ENCODE measurements at regions not wholly inside any gene's neighbourhood (a gene's known extent, or its start where the extent isn't known, plus 50 kb on each side); places are given as distances from the start of the nearest gene placed in this dataset.
"Not testable (repeated sequence)": the region's sequence is repeated elsewhere in the genome, so short reads cannot be mapped to it uniquely, and the experiment has no call there.

DNA sequence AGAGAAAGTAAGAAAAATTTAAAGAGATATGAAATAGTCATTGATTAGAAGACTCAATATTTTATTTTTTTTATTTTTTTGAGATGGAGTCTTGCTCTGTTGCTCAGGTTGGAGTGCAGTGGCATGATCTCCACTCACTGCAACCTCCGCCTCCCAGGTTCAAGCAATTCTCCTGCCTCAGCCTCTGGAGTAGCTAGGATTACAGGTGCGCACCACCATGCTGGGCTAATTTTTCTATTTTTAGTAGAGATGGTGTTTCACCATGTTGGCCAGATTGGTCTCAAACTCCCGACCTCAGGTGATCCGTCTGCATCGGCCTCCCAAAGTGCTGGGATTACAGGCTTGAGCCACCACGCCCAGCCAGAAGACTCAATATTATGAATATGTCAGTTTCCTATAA is 672.6 kb downstream of the UQCRFS1 start:
- DNase-seq (ENCODE audit: low read depth) = not testable (repeated sequence)

DNA sequence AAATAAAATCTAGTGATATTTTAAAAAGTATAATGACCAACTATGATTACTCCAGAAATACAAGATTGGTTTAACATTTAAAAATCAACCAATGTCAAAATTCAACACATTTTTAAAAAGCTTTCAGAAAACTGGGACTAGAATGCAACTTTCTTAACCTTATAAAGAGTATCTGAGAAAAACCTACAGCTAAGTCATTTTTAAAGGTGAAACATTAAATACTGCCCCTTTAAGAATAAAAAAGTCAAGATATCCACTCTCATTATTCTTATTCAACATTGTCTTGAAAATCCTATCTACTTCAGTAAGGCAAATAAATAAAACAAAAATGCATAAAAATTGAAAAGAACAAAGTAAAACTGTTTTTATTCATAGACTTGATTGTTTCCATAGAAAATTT is 673.2 kb downstream of the UQCRFS1 start:
- no peak for DNase-seq (ENCODE audit: low read depth)

DNA sequence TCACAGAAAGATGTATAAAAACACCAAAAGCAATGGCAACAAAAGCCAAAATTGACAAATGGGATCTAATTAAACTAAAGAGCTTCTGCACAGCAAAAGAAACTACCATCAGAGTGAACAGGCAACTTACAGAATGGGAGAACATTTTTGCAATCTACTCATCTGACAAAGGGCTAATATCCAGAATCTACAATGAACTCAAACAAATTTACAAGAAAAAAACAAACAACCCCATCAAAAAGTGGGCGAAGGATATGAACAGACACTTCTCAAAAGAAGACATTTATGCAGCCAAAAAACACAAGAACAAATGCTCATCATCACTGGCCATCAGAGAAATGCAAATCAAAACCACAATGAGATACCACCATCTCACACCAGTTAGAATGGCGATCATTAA is 674.4 kb downstream of the UQCRFS1 start:
- DNase-seq (ENCODE audit: low read depth) = not testable (repeated sequence)

DNA sequence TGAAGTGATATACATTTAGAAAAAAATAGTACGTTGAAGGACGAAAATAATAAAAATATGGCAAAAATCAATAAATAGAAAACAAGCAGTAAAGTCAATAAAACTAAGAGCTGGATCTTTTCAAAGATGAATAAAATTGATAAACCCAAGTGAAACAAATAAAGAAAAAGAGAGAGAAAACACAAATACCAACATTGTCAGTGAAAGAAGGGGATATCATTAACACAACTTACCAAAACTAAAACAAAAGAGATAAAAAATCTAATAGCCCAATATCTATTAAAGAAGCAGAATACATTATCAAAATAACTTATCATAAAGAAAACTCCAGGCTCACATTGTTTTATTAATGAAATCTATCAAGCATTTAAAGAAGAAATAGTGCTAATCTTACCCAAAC is 675.1 kb downstream of the UQCRFS1 start:
- no peak for DNase-seq (ENCODE audit: low read depth)

DNA sequence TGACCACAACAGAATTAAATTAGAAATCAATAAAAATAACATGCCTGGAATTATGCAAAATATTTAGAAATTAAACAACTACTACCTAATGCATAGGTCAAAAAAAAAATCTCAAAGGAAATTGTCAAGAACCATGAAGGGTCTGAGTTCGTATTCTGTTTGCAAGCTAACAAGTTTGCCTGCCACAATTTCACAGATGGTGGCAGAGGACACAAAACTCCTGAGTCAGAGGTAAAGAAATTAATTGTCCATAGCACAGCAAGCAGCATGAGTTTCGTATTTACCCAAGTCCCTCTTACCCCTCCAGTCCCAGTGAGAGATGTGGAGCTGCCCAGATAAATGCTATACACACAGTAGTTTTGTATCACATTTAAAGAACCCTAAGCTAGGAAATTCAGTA is 675.9 kb downstream of the UQCRFS1 start:
- no peak for DNase-seq (ENCODE audit: low read depth)

DNA sequence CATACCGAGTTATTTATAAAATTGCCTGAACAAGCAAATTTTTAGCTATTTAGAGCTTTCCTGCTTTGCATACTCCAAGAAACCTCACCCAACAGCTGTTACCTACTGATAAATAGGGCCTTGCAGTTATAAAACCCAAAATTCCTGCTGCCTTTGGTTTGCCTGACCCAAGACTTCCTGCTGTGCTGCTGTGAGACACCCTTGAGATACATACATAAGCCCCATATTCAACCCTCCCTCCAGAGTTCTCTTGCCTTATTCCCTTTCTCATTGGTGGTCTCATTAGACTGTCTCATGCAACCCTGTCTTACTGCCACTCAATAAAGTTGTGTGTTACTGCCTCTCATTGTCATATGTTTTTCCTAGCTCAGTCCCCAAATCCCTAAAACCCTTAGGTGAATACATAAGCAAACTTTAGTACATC is 677.6 kb downstream of the UQCRFS1 start:
- DNase-seq (ENCODE audit: low read depth) = no peak

DNA sequence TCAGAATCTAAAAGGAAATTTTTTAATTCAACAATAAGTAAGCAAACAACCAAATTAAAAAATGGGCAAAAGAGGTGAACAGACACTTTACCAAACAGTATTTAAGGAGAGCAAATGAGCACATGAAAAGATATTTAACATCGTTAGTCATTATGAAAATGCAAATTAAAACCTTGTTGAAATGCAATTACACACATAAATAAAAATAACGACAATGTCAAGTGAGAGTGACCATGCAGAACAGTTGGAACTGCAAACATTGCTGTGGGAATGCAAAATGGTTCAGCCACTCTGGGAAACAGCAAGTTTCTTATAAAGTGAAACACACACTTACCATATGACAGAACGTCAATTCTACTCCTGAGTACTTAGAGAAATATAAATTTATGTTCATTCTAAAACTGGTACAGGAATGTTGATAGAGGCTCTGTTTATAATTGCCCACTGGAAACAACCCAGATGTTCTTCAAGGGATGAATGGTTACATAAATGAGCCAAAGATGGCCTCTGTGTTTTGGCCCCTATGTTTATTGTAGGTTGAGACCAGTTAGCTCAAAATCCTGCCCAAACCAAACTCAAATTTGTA is 678.1 kb downstream of the UQCRFS1 start:
- DNase-seq (ENCODE audit: low read depth) = no peak

DNA sequence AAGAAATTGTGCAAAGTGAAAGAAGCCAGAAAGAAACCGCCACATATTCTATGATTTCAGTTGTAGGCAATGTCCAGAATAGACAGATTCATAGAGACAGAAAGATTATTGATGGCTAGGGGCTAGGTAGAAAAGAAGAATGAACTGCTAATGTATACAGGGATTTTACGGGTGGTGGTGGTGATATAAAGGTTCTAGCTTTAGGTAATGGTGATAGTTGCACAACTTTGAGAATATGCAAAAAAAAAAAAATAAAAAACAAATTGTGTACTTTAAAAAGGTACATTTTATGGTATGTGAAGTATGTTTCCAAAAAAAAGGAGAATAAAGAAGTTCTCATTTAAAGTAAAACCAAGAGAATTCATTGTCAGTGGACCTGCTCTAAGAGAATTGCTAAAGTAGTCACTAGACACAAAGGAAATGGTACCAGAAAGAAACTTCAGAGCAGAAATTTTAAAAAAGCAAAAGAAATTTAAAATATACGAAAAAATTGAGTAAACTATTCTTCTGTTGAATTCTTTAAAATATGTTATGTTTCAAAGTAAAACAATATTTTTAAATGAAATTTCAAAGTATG is 680.1 kb downstream of the UQCRFS1 start:
- no peak for DNase-seq (ENCODE audit: low read depth)

DNA sequence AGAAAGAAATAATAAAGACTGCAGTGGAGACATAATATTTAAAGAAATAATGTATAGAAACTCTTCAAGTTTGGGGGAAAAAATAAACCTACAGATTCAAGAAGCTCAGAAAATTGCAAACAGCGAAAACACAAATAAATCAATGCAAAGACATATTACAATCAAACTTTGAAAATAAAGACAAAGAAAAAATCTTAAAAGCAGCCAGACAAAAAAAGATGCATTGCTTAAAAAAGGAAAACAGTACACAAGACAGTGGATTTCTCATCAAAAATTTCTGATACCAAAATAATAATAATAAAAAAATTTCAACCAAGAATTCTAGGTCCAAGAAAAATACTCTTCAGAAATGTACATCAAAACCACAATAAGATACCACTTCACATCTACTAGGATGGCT is 681.0 kb downstream of the UQCRFS1 start:
- DNase-seq (ENCODE audit: low read depth) = no peak

DNA sequence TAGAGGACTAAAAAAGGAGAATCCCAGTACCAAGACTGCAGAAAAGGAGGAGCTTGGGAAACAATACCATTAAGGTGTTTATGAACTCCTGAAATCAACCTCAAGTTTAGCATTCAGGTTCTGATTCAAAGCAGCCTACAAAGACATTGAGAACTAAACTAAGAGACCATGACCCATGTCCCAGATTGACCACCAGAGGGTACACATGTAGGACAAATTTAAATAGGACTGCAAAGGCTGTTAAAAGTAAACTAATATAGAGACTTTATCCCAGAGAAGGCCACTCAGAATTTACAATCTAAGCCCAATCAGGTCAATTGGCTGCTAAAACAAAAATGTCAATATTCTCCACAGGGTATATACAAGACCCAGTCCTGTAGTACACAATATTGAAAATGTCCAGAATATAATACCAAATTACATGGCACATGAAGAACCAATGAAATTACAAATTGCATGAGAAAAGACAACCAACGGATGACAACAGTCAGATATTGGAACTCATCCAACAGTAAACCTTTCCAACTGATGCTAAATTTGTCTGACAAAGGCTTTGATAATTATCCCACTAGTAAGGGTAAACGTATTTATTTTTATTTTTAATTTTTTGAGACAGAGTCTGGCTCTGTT is 682.4 kb downstream of the UQCRFS1 start:
- no peak for DNase-seq (ENCODE audit: low read depth)

DNA sequence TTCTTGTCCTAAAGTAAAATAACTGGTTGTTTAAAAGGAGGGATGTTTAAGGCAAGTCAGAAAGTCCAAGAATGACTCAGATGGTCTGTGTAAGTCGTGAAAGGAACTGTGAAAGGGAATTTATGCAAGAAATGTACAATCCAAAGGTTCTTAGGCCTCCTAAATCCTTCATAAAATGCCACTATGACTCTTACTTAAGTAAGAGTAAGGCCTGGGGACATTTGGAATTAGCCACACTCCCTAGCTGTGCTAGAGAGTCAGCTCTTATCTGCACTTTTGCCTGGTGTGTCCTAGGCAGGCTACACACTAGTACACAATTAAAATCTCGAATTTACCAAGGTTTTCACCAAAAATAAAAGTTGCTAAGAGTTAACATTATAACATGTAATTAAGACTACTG is 686.9 kb downstream of the UQCRFS1 start:
- no peak for DNase-seq (ENCODE audit: low read depth)

DNA sequence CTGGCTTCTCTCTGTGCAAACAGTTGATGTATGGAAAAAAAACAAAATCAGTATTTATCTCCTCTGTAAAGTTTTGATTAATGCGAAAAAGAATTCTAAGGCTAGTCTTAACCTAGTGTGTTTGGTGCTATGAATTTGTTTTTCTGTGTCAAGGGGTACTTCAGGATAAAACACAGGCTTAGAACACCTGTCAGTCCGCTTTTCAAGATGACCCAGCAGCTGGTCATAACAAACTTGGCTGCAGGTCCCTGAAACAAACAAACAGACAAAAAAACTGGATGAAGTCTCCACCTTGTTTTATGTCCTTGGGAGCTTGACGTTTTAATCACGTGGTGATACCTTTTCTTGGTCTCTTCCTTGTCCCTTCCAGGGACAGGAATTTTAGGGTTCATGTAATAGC is 689.3 kb downstream of the UQCRFS1 start:
- DNase-seq (ENCODE audit: low read depth) = no peak

DNA sequence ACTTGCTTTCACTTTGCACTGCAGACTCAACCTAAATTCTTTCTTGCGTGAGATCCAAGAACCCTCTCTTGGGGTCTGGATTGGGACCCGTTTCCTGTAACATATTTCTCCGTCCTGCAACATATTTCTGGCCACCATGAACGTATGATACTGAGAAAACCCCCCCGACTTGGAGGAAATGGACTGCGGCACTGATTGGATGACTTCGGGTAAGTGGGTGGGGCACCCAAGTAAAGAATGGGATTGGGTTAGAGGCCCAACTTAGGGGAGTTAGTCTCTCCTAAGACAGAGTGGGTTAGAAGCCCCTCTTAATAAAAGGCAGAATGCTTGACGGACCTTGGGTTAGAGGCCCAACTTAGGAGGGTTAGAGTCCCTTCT is 690.4 kb downstream of the UQCRFS1 start:
- DNase-seq (ENCODE audit: low read depth) = no peak

DNA sequence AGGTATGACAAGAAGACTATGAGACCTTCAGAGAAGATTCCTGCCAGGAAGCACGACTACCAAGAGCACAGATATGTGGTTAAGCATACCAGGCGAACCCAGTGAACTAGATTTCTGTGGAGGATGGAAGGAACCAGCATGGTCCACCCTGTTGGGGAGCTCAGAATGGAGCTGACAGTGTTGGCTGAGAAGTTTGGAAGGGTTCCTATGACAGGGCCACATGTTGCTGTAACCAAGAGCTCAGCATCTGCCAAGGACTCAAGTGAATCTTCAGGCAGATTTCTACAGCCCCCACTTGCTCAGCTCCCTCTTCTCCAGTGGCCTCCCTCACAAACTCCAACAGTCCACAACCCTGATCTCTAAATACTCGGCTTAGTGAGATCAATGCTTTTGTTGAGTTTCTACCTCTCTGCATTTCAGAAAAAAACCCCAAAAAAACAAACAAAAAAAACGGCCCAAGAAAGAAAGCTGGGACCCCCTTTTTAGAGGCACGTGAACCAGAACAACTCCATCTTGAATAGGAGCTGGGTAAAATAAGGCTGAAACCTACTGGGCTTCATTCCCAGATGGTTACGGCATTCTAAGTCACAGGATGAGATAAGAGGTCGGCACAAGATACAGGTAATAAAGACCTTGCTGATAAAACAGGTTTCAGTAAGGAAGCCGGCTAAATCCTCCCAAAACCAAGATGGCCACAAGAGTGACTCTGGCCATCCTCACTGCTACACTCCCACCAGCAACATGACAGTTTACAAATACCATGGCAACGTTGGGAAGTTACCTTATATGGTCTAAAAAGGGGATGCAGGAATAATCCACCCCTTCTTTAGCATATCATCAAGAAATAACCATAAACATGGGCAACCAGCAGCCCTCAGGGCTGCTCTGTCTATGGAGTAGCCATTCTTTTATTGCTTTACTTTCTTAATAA is 691.1 kb downstream of the UQCRFS1 start:
- DNase-seq (ENCODE audit: low read depth) = no peak

DNA sequence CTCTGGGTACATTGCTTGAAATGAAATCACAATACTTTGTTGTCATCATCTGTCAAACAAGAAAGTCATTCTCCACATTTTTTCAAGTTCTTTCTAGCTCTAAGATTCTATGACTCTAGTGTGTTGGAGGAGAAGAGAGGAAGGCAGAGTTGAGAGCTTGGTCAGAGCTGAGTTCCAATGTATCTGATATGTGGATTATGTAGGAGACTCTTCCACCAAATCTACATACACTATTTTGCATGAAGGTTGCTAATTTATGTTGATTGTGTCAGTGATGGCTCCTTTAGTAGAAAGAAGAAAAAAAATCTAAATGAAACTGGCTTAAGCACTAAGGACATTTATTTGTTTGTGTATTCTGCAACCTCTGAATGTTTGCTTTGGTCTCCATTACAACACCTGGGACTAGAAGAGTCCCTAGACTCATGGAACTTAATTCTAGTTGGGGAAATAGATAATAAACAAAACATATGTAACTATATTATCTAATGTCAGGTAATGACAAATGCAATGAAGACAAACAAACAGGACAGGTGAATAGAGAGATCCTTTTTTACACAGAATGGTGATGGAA is 691.9 kb downstream of the UQCRFS1 start:
- no peak for DNase-seq (ENCODE audit: low read depth)

DNA sequence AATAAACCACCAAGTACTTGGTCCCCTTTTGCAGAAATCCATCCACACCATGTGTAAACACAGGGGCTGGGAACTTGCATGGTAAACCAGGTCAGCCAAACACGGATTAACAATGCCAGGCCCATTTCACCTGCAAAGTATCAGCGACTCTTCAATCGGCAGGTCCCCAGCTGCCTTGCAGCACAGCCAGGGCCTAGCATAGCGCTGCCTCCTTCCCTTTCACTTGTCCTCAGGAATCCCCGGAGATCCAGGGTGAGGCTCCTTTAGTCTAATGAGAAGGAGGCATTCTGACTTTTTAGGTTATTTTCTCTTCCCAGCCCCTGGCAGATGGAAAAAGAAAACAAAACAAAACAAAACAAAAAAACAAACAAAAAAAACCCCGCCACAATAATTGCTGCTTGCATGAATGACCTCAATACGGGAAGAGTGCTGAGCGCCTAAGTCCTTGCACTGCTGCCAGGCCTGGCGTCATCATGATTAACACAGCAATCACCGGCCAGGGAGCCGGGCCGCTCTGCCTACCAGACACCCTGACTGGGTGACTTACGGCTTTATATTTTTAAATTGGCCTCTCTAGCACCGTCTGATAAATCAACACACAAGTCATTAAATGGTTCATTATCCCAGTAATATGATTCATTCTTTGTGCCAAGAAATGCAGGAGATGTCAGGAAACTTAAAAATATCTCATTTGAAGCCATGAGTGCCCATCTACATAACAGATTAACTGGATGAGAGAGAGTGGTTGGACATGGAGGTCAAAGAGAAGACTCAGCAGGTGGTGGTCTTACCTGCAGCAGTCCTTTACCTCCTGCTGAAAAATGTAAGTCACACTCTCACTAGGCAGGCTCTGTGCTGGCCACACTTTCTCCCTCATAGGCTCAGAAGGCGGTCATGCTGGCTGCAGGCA is 692.7 kb downstream of the UQCRFS1 start:
- DNase-seq (ENCODE audit: low read depth) = no peak

DNA sequence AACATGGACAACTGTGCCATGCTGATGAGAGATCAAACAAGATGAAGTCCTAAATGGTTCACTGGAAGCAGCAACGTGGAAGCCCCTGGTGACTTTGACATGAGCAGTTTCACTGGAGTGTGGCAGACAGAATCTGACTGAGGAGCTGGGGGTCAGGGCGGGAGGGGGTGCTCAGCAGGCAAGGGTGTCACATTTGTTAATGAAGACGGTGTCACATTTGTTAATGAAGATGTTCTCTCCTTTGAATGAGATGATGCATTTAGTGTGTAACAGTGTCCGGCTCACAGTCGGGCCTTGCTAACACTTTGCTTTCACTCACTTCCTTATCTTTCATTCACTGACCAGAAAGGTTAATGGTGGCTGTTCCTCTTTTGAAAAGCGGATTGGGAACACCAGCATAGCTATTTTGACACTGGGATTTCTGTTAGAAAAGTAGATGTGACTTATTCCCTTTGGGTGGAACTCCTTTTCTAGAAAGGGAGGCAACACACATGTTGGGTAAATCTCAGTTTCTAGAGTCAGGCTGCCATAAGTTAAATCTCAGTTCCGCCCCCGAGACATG is 693.7 kb downstream of the UQCRFS1 start:
- no peak for DNase-seq (ENCODE audit: low read depth)

DNA sequence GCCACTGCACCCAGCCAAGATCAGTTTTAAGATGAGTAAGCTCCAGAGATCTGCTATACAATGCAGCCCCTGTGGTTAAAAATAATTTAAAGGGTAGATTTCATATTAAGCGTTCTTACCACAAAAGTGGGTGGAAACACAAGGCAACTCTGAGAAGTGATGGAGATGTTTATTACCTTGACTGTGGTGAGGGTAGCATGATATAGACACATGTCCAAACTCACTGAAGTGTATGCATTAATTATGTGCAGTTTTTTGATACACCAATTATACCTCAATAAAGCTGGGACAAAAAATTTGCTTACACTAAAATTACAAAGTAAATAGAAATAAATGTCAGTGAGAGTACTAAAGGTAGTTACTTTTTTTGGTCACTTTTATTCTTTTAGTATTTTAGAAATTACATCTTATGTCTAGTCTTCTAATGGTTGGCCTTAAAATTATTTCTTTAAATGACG is 696.5 kb downstream of the UQCRFS1 start:
- no peak for DNase-seq (ENCODE audit: low read depth)

DNA sequence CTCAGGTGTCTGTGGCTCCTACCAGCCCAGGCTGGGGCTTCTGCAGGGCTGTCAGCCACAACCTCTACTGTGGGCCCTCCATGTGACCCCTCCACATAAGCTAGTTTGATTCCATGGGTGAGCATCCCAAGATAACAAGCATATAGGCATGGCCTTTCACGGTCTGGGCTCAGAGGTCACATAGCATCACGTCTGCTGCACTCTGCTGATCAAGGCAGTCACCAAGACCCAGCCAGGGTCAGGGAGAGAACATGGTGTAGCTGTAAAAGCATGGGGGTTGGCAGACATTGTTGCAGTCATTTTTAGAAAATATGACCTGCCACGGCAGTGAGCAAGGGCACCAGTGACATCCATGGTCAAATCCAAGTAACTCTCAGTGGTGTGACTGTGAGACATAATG is 698.8 kb downstream of the UQCRFS1 start:
- no peak for DNase-seq (ENCODE audit: low read depth)

DNA sequence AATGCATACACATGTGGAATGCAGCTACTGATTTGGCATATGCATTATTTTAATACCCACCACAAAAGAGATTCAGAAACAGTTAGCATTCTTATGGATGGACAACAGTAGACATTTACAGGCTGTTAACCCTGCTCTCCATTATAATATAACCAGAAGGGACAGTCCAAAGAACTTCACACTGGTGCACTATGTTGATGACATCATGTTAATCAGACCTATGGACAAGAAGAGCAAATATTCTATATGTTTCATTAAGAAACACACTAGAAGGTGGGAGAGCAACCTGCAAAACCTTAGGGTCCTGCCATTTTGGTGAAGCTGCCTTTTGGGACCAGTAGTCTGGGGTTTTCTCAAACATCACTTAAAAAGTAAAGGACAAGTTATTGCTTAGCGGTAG is 701.3 kb downstream of the UQCRFS1 start:
- DNase-seq (ENCODE audit: low read depth) = no peak
